Stimulated activated naive CD8-positive, alpha-beta T cell treated with anti-CD3 and anti-CD28 coated beads, Interleukin-15, Interleukin-2, amounts not matched to agents 100 ng/mL and 50 ng/mL, for 24 hours (primary cell): ENCODE measurements at regions not wholly inside any gene's neighbourhood (a gene's known extent, or its start where the extent isn't known, plus 50 kb on each side); places are given as distances from the start of the nearest gene placed in this dataset.

Source experiments
- H3K27ac Mint-ChIP-seq: one replicate; pipeline ENCODE4 v1.8.0; 2021; ENCODE audit warnings: mild to moderate bottlenecking, mixed read lengths
- H3K27me3 Mint-ChIP-seq: one replicate; pipeline ENCODE4 v1.8.0; 2021; ENCODE audit warnings: mixed read lengths
- H3K36me3 Mint-ChIP-seq: one replicate; pipeline ENCODE4 v1.8.0; 2021; ENCODE audit warnings: low read depth, mixed read lengths
- H3K4me1 Mint-ChIP-seq: one replicate; pipeline ENCODE4 v1.8.0; 2021; ENCODE audit warnings: low read depth, mixed read lengths
- H3K4me3 Mint-ChIP-seq: one replicate; pipeline ENCODE4 v1.8.0; 2021; ENCODE audit warnings: mild to moderate bottlenecking, mixed read lengths
- H3K9me3 Mint-ChIP-seq: one replicate; pipeline ENCODE4 v1.8.0; 2021; ENCODE audit warnings: mixed read lengths

DNA sequence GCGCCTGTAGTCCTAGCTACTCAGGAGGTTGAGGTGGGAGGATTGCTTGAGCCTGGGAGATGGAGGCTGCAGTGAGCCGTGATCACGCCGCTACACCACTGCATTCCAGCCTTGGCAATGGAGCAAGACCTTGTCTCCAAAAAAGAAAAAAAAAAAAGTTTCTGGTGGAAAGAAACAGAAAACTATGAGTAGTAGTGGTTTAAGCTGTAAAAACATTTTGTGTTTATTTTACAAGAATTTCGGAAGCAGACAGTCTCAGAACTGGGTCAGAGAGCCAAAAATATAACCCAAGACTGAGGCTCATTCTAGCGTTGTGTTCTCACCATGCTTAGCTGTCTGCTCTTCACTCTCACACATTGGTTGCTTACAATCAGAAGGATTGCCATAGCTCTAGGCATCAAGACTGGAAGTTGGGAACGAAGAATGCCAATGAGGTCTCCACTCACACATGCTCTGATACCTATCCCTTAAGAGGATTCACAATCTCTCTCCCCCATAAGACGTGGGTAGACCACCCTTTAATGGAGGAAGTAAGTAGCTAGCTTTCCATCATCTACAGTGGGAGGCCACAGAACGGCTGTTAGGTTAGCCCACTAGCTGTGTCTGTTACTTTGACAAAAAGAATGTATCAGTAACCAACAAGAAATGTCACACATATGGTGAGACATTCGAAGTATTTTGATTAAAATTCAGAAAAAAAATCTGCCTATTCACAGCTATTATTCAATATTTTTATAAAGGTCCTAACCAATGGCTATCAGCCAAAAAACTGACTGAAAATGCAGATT lies 117.6 kb upstream of the RASSF8 start:
- no peaks in the 10 kb centered on the region for H3K9me3 Mint-ChIP-seq
- no peaks in the 10 kb centered on the region for H3K4me1 Mint-ChIP-seq
- H3K27me3 Mint-ChIP-seq = peaks cover 4% of the 10 kb centered on the region
- no peak overlapping the region for H3K27ac Mint-ChIP-seq
- H3K36me3 Mint-ChIP-seq = no peaks in the 10 kb centered on the region
- no peak overlapping the region for H3K4me3 Mint-ChIP-seq

DNA sequence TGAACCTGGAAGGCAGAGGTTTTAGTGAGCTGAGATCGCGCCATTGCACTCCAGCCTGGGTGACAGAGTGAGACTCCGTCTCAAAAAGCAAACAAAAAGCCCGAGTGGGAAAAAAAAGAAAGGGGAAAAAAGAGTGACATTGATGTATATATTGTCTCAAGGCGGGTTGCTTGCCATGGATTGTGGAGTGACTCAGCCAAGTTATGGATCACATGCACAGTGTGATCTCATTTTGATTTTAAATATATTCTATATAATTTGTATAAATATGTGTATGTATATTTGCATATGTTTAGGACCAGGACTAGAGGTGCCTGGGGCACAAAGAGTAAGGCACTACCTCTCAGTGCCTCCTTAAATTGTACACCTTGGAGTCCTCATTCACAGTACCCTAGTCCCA lies 116.2 kb upstream of the RASSF8 start:
- H3K36me3 Mint-ChIP-seq = no peaks in the 10 kb centered on the region
- no peak overlapping the region for H3K27ac Mint-ChIP-seq
- peaks cover 4% of the 10 kb centered on the region for H3K27me3 Mint-ChIP-seq
- no peaks in the 10 kb centered on the region for H3K9me3 Mint-ChIP-seq
- H3K4me3 Mint-ChIP-seq = no peak overlapping the region
- no peaks in the 10 kb centered on the region for H3K4me1 Mint-ChIP-seq

DNA sequence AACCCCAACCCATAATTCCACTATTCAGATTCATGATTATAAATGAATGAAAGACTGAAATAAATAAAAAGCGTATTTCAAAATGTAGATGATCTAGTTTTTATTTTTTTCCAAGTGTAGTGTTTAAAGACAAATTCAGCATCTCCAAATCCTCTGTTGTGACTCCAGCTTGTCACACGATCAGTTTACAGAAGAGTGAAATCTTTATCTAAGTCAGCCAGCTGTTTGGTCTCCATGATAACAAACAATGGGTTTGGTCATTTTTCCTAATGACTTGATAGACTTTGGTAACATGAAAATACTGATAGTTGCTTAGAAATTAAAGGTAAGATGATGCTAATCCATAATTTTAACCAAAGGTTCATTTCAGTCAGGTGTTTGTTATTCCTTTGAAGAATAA lies 114.5 kb upstream of the RASSF8 start:
- H3K9me3 Mint-ChIP-seq = no peaks in the 10 kb centered on the region
- H3K27me3 Mint-ChIP-seq = no peaks in the 10 kb centered on the region
- H3K4me1 Mint-ChIP-seq = no peaks in the 10 kb centered on the region
- no peaks in the 10 kb centered on the region for H3K36me3 Mint-ChIP-seq
- H3K4me3 Mint-ChIP-seq = no peak overlapping the region
- H3K27ac Mint-ChIP-seq = no peak overlapping the region

DNA sequence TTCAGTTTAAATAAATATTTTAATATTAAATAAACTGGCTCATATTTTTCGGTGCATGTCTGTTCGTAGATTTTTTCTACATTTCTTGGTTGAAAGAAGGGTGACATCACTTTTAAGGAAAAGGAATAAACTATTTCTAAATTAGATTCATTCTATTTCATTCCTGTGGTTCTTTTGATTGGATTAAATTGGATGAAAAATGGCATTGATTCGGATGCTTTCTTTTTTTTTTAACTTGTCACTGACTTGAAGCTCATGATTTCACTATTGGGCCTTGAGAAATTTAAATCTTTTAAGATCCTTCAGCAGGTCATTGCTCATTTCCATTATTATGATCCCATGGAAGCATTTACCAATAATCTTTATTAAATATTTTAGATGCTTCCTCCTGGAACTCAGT lies 113.1 kb upstream of the RASSF8 start:
- Mint-ChIP-seq H3K27me3 (no peaks in the 10 kb centered on the region), H3K4me3 (no peak overlapping the region), H3K27ac (no peak overlapping the region), H3K36me3 (no peaks in the 10 kb centered on the region), H3K9me3 (no peaks in the 10 kb centered on the region), H3K4me1 (no peaks in the 10 kb centered on the region)

GRCh38 chr12:25852792-25853191 lies 105.7 kb upstream of the RASSF8 start:
- no peak overlapping the region for H3K27ac Mint-ChIP-seq

DNA sequence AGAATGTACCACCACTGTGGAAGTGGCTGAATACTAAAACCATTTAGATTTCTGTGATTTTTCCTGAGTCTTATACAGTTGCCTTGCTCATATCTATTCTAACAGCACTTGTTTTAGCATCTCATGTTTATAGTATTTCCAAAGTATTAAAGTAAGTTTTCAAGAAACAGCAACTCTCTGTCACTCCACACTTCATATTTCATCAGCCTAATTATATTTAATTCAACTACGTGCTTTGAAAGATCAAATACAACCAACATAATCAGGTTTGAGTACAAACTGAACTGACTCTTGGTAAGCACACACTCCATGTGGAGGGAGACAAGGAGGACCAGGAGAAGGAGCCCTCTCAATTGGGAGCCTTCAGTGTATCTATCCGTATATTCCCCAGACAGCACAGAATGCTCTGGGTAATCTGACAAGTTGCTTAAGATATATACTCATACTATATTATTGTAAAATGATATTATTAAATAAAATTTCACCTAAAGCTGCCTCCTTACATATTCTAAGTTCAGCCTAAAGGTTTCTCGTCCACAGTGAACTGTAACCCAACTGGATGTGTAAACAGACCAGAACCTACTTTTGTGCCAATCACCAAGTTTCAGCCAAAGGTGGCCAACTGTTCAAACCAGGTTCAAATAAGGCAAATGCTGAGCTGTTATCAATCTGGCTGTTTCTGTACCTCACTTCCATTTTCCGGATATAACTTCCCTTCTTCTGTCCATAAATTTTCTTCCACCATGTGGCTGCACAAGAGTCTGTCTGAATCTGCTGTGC lies 105.0 kb upstream of the RASSF8 start:
- Mint-ChIP-seq H3K36me3 (no peaks in the 10 kb centered on the region), H3K27ac (no peak overlapping the region), H3K4me3 (no peak overlapping the region), H3K9me3 (no peaks in the 10 kb centered on the region), H3K4me1 (no peaks in the 10 kb centered on the region), H3K27me3 (peaks cover 2% of the 10 kb centered on the region)

More at GRCh38 chr12:25852792-25853191, 105.7 kb upstream of the RASSF8 start:
- H3K9me3 Mint-ChIP-seq = no peaks in the 10 kb centered on the region
- H3K4me1 Mint-ChIP-seq = no peaks in the 10 kb centered on the region
- peaks cover 2% of the 10 kb centered on the region for H3K27me3 Mint-ChIP-seq
- no peak overlapping the region for H3K4me3 Mint-ChIP-seq
- H3K36me3 Mint-ChIP-seq = no peaks in the 10 kb centered on the region

GRCh38 chr12:25854991-25855390 lies 103.5 kb upstream of the RASSF8 start:
- H3K36me3 Mint-ChIP-seq = no peaks in the 10 kb centered on the region
- peaks cover 2% of the 10 kb centered on the region for H3K27me3 Mint-ChIP-seq
- H3K4me3 Mint-ChIP-seq = no peak overlapping the region
- no peaks in the 10 kb centered on the region for H3K9me3 Mint-ChIP-seq
- no peak overlapping the region for H3K27ac Mint-ChIP-seq
- no peaks in the 10 kb centered on the region for H3K4me1 Mint-ChIP-seq

- Mint-ChIP-seq H3K27ac (no peak overlapping the region), H3K36me3 (no peaks in the 10 kb centered on the region), H3K9me3 (no peaks in the 10 kb centered on the region), H3K4me3 (no peak overlapping the region), H3K4me1 (no peaks in the 10 kb centered on the region), H3K27me3 (peaks cover 2% of the 10 kb centered on the region)
These were observed 102.8 kb upstream of the RASSF8 start for GRCh38 chr12:25855716-25856115.

DNA sequence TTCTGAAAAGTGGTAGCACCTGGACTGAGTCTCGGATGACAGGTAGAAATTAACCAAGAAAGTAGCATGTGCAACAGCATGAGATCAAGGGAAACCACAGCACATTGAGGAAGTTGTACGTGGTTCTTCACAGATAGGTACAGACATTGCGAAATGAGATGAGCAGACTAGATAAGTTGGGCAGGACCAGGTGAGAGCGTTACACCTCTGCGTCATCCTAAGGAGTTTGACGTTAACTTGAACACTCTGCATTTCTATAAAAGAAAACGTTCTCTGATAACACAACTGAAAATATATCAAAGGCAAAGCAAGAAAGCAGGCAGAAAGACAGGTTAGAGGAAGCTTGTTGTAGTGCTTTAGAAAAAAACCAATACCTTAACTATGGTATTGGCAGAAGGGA lies 98.5 kb upstream of the RASSF8 start:
- Mint-ChIP-seq H3K27ac (no peak overlapping the region), H3K36me3 (no peaks in the 10 kb centered on the region), H3K9me3 (no peaks in the 10 kb centered on the region), H3K27me3 (peaks cover 2% of the 10 kb centered on the region), H3K4me1 (no peaks in the 10 kb centered on the region), H3K4me3 (no peak overlapping the region)

GRCh38 chr12:25861226-25861625 lies 97.3 kb upstream of the RASSF8 start:
- H3K36me3 Mint-ChIP-seq = no peaks in the 10 kb centered on the region
- H3K27me3 Mint-ChIP-seq = no peaks in the 10 kb centered on the region
- H3K27ac Mint-ChIP-seq = no peak overlapping the region
- no peaks in the 10 kb centered on the region for H3K9me3 Mint-ChIP-seq
- H3K4me3 Mint-ChIP-seq = no peak overlapping the region
- H3K4me1 Mint-ChIP-seq = no peaks in the 10 kb centered on the region

- H3K27me3 Mint-ChIP-seq = no peaks in the 10 kb centered on the region
- peaks cover 6% of the 10 kb centered on the region for H3K9me3 Mint-ChIP-seq
- no peaks in the 10 kb centered on the region for H3K36me3 Mint-ChIP-seq
- no peak overlapping the region for H3K4me3 Mint-ChIP-seq
- H3K27ac Mint-ChIP-seq = no peak overlapping the region
- H3K4me1 Mint-ChIP-seq = no peaks in the 10 kb centered on the region
These were observed 93.9 kb upstream of the RASSF8 start for GRCh38 chr12:25864306-25865276.

GRCh38 chr12:25866586-25867378 lies 91.7 kb upstream of the RASSF8 start:
- H3K36me3 Mint-ChIP-seq = no peaks in the 10 kb centered on the region
- H3K4me3 Mint-ChIP-seq = no peak overlapping the region
- H3K27me3 Mint-ChIP-seq = no peaks in the 10 kb centered on the region
- no peak overlapping the region for H3K27ac Mint-ChIP-seq
- no peaks in the 10 kb centered on the region for H3K4me1 Mint-ChIP-seq
- H3K9me3 Mint-ChIP-seq = peaks cover 6% of the 10 kb centered on the region

GRCh38 chr12:25868193-25868592 lies 90.3 kb upstream of the RASSF8 start:
- no peaks in the 10 kb centered on the region for H3K27me3 Mint-ChIP-seq
- H3K27ac Mint-ChIP-seq = no peak overlapping the region
- H3K36me3 Mint-ChIP-seq = no peaks in the 10 kb centered on the region
- no peaks in the 10 kb centered on the region for H3K4me1 Mint-ChIP-seq
- no peak overlapping the region for H3K4me3 Mint-ChIP-seq
- peaks cover 6% of the 10 kb centered on the region for H3K9me3 Mint-ChIP-seq

GRCh38 chr12:25872137-25872536 lies 86.3 kb upstream of the RASSF8 start:
- no peak overlapping the region for H3K4me3 Mint-ChIP-seq
- H3K27me3 Mint-ChIP-seq = no peaks in the 10 kb centered on the region
- no peak overlapping the region for H3K27ac Mint-ChIP-seq
- peaks cover 3% of the 10 kb centered on the region for H3K9me3 Mint-ChIP-seq
- H3K4me1 Mint-ChIP-seq = no peaks in the 10 kb centered on the region
- no peaks in the 10 kb centered on the region for H3K36me3 Mint-ChIP-seq
